HG02571 (cell line): ENCODE measurements at regions not wholly inside any gene's neighbourhood (a gene's known extent, or its start where the extent isn't known, plus 50 kb on each side); places are given as distances from the start of the nearest gene placed in this dataset.

Source experiments
- ATAC-seq: cut with Tn5 transposase; IDR thresholded peaks from one replicate; pipeline ENCODE4 v1.9.1; 2021; ENCODE audit warnings: mild to moderate bottlenecking, moderate library complexity; ENCODE audit not compliant: unreplicated experiment

GRCh38 chr6:90436403-90436802, 139.8 kb upstream of the BACH2 start:
- no peak for ATAC-seq

- ATAC-seq = no peak
Observed at GRCh38 chr6:90435207-90435899, 138.7 kb upstream of the BACH2 start.

GRCh38 chr6:90434094-90434493, 137.5 kb upstream of the BACH2 start:
- no peak for ATAC-seq

GRCh38 chr6:90432937-90433336, 136.3 kb upstream of the BACH2 start:
- ATAC-seq = no peak

GRCh38 chr6:90432041-90432775, 135.6 kb upstream of the BACH2 start:
- no peak for ATAC-seq

GRCh38 chr6:90431576-90431975, 134.9 kb upstream of the BACH2 start:
- ATAC-seq = no peak

- ATAC-seq = no peak
Observed at GRCh38 chr6:90429713-90430112, 133.1 kb upstream of the BACH2 start.

- no peak for ATAC-seq
Observed at GRCh38 chr6:90428514-90428913, 131.9 kb upstream of the BACH2 start.

GRCh38 chr6:90425161-90425641, 128.6 kb upstream of the BACH2 start:
- ATAC-seq = peak; percentile 98

- ATAC-seq = no peak
Observed at GRCh38 chr6:90424580-90424979, 127.9 kb upstream of the BACH2 start.

- ATAC-seq = no peak
Observed at GRCh38 chr6:90421666-90422065, 125.0 kb upstream of the BACH2 start.

GRCh38 chr6:90420500-90420899, 123.9 kb upstream of the BACH2 start:
- ATAC-seq = no peak

- no peak for ATAC-seq
Observed at GRCh38 chr6:90417385-90417784, 120.7 kb upstream of the BACH2 start.

GRCh38 chr6:90416322-90416721, 119.7 kb upstream of the BACH2 start:
- no peak for ATAC-seq

- no peak for ATAC-seq
Observed at GRCh38 chr6:90415178-90415577, 118.5 kb upstream of the BACH2 start.

- no peak for ATAC-seq
Observed at GRCh38 chr6:90414352-90414751, 117.7 kb upstream of the BACH2 start.

- no peak for ATAC-seq
Observed at GRCh38 chr6:90413867-90414266, 117.2 kb upstream of the BACH2 start.

- ATAC-seq = no peak
Observed at GRCh38 chr6:90413396-90413795, 116.8 kb upstream of the BACH2 start.

- ATAC-seq = no peak
Observed at GRCh38 chr6:90412538-90413369, 116.1 kb upstream of the BACH2 start.

GRCh38 chr6:90411292-90411781, 114.7 kb upstream of the BACH2 start:
- peak; percentile 91 for ATAC-seq

- ATAC-seq = no peak
Observed at GRCh38 chr6:90409700-90410099, 113.1 kb upstream of the BACH2 start.
